NCI-H510A treated with DMSO at 0.1 percent for 48 hours (cell line): ENCODE measurements at regions not wholly inside any gene's neighbourhood (a gene's known extent, or its start where the extent isn't known, plus 50 kb on each side); places are given as distances from the start of the nearest gene placed in this dataset.

ENCODE experiments used
- DNase-seq: peaks from one replicate; lab custom pipeline; 2025; lab: John Stamatoyannopoulos, UW

DNA sequence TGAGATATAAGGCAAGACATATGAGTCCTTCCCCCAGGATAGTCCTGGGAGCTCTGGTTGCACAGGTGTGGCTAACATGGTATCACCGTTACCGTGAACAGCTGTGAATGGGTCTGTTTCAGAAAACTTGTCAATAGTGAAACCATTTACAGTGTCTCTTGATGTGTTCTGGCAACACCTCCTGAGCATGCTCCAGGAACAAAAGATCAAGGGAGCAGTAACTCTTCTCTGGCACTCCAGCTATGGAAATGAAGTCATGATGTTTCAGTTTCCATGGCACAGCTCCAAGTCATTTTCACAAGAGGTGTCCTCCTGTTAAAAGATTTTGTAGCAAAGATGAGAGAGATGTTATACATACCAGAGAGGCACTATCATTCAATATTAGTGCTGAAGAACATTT is 253.7 kb downstream of the SNAPC1 start:
- DNase-seq, result peak; percentile 51

- DNase-seq, result no peak
Observed at GRCh38 chr14:62017651-62018230, 255.5 kb downstream of the SNAPC1 start.

DNA sequence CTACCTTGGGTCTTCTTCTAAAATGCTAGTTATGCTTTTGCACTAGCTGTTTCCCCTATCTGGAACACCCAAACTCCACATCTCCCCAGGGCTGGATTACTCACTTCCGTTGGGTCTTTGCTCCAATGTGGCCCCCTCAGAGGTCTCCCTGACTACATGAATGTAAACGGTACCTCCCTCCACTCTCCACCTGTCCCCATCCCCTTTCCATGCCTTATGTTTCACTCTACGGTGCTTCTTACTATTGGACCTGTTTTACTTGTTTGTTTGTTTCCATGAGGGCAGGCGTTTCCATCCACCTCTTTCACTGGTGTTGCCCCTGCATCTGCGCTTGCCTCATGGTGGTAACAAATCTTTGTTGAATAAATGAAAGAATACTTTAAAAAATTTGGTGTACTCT is 256.4 kb downstream of the SNAPC1 start:
- no peak for DNase-seq

DNA sequence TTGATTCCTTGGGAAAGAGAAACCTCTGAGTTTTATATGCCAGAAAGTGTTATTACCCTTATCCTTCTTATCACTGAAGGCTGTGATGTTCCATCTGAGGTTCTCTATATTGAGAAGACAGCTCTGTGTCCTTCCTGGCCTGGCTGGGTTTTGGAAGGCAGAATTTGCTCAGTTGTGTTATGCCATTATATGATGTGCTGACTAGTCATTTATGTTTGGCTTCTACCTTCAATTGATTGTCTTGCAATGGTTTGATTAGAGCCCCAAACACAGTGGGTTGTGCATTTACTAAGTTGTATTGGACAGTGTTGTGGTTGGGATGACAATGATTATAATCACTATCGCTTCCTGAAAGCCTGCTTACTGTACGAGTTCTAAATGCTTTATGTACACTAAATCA is 265.7 kb downstream of the SNAPC1 start:
- DNase-seq, result no peak

DNA sequence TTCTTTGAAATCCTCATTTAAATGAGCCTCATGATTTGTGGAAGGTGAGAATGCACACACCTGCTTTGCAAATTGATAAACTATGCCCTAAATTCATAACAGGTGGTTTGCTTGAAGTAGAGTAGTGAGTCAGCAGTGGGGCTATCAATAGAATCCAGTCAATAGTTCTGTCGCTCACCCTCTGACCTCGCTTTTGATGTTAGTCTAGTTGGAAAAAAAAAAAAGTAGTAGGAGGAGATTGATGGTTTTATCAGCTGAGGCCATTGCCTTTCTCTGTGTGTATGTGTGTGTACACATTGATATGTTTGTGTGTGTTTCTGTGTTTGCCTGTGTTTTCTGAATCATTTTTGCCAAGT is 267.3 kb downstream of the SNAPC1 start:
- DNase-seq, result no peak

DNA sequence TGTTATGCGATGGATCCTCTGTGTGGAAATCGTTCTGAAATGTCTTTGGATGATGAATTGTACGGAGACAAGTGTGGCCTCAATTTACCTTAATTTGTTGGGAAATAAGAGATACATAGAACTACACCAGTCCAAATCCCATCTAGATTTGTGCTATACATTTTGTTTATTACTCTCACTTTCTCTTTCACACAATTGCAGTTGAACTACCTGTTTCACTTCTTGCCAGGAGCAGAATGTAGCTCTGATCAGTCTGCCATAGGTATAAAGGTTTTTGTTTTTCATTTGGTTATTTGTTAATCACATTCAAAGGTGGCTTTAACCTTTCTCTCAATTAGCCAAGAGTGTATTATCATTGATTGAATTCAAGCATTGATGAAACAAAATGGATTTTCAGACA is 268.2 kb downstream of the SNAPC1 start:
- DNase-seq, result no peak

GRCh38 chr14:62031504-62031903 is 269.3 kb downstream of the SNAPC1 start:
- DNase-seq, result no peak

DNA sequence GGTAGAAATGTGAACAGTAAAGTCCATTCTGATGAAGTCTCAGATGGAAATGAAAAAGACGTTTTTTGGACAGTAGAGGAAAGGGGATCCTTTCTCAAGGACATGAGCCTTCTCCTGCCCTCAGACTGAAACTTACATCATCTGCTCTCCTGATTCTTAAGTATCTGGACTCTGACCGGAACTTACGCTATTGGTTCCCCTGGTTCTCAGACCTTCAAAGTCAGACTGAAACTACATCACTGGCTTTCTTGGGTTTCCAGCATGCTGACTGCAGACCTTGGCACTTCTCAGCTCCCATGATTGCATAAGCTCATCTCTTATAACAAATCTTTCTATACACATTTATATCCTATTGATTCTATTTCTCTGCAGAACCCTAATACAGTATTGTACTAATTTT is 291.0 kb downstream of the SNAPC1 start:
- DNase-seq, result no peak

DNA sequence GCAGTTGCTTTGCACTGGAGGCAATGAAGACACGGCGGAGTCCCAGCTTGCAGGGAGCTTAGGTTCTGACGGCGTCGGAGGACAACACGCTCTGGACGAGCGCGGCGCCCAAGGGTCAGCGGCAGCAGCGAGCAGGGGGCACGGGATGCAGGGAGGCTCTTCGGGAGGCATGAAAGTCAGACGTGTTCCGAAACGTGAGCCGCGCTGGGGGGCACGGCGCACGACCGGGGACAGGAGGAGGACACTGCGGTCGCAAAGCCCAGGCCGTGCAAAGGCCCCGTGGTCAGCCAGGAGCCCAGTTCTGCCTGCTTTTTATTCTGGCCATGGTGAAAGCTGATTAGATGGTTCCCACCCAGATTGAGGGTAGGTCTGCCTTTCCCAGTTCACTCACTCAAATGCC is 294.6 kb downstream of the SNAPC1 start:
- DNase-seq, result no peak

DNA sequence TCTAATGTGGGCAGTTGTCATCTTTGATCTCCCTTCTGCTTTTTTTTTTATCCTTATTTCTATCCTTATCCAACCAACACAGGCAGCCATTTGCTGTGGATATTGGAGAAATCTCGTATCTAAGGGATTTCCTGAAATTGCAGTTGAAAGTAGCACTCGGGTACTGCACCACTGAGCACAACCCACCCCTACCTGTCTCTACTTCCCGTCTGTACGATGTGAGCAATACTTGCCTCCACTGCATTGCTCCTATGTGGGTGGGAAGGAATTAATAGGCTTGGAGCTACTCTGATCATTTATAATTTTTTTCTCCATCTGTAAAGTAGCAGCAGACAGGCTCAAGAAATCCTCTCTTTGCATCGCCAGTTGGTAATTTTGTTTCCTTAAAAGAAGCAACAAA is 300.4 kb downstream of the SNAPC1 start:
- DNase-seq, result no peak

- DNase-seq, result no peak
Observed at GRCh38 chr14:62064751-62065323, 302.6 kb downstream of the SNAPC1 start.

GRCh38 chr14:62066304-62066703 is 304.1 kb downstream of the SNAPC1 start:
- DNase-seq, result no peak

DNA sequence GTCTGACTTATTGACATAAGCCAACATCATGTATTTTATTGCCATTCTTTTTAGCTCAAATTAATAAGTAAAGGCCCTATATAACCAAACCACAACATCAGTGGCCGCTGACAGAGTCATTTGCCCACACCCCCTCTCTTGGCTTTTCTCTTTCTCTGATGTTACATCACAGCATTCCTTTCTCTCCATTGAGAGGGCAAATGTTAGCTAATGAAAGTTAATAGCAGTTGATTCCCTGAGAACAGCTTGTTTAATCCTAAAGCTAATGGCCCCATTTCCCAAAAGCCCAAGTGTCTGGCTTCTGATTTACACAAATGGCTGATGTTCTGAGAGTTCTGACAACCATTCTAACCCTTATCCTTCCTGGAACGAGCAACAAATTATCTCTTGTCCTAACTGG is 308.8 kb downstream of the SNAPC1 start:
- no peak for DNase-seq

GRCh38 chr14:62076368-62076767 is 314.1 kb downstream of the SNAPC1 start:
- DNase-seq, result no peak

DNA sequence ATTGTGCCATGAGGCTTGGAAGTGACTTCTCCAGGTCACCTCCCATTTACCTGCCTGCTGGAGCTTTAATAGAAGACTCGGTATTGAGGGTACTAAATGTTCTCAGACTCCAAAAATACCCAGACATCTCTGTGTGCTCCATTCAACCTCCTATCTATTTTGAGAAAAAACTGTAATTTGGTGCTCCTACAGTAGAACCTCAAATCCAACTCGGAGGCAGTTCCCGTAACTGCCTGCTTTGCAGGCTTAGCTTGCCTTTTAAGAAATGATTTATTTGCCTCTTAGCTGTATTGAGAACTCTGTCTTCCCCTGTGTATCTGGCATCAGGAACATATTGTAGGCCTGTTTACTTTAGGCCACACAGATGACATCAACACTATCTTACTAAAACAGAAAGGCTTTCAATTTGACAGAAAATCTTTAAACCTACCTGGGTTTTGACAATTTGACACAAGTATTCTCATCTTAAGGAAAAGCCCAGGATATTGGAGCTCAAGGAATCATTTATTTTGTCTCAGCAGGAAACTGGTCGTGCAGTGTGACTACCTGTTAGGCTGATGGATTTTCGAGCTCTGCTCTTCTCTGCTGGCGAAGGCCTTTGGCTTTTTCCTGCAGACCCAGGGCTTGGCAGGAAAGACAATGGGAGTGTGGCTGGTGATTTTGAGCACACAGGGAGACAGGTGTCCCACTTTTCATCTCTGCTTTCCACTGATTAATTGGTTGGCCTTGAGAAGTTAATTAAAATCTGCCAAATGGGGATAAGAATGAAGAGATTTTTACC is 314.8 kb downstream of the SNAPC1 start:
- no peak for DNase-seq

- DNase-seq, result no peak
Observed at GRCh38 chr14:62077676-62078261, 315.5 kb downstream of the SNAPC1 start.

DNA sequence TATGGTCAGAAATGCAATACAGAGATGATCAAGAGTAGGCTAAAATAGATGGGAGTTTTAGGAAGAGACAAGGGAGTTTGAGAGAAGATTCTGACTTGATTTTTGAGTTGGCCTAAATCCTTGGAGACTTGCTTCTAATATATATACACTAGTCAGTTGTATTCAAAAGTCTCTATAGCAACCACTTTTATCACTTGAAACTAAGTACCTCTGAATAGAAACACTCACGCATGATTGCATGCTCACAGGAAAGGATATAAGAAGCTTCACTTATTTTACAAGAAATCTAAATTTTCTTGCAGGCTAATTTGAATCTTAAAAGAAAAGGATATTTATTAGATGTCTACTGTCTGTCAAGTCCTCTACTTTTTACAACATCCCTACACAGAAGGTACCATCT is 316.8 kb downstream of the SNAPC1 start:
- DNase-seq, result no peak

DNA sequence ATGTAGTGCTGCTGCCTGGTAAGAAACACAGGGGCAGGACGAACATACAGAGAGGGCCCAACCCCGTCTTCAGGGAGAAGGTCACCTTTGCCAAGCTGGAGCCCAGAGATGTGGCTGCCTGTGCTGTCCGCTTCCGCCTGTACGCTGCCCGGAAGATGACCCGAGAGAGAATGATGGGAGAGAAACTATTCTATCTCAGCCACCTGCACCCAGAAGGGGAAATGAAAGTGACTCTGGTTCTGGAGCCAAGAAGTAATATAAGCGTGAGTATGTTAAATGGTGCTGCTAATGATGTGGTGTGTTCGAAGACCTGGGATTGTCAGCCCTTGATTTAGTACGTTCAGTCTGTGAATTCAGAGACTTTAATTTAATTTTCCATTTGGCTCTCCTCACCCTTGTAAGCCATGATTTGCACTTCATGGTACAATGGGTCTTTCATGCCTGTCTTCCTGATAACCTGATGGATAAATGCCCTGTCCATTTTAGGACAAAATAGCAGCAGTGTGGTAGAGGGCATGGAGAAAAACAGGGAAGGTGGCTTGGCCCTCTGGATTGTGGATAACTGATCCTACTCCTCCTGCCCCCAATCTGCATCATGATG is 318.9 kb downstream of the SNAPC1 start:
- no peak for DNase-seq

- no peak for DNase-seq
Observed at GRCh38 chr14:62081951-62082350, 319.7 kb downstream of the SNAPC1 start.

DNA sequence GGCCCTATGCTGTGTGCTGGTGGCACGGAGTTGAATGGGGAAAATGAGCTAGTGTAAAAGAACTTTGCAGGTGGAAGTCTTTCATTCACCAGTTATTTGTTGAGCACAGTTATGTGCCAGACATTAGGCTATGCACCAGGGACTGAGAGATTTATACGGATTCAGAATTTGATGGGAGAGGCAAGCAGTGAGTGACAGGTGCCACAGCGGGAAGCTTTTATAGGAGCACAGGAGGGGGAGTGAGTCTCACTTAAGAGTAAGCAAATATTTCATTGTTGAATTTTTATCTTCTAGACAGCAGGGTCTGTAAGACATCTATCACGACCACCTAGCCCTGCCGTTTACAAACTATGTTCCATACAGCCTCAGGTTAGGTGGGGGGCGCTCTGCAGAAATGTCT is 320.6 kb downstream of the SNAPC1 start:
- DNase-seq, result no peak

- DNase-seq, result no peak
Observed at GRCh38 chr14:62084020-62084419, 321.8 kb downstream of the SNAPC1 start.

DNA sequence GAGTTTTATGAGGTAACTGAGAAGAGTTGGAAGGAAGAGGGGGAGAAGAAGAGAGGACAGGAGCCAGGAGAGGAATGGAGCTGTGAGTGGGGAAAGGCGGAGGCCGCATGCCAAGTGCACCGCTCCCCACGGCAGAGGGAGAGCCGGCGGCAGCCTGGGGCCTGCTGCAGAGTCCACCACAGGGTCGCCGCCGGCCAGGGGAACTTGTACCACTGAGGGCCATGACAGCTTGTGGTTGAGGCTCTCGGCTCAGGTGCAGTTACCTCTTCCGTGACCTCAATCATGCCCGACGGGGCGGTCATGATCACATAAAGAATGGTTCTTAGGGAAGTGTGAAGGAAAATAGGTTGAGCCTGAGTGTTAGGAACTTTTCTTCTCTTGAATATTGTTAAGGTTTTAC is 325.0 kb downstream of the SNAPC1 start:
- DNase-seq, result no peak

DNA sequence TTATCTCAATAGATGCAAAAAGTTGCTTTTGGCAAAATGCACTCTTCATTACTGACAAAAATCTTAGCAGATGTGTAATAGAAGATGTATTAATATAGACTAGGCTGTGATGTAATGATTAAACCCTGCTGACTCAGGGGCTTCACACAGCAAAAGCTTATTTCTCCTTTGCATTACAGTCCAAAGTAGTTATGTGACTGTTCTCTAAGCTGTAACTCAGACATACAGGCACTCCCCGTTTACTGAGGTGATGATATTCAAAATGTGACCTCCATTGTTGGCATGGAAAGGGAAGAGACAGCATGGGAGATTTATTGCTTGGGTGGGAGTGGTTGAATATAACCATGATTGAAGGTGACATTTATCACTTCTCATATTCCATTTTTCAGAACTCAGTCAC is 331.5 kb downstream of the SNAPC1 start:
- no peak for DNase-seq
